GM19324 (cell line): ENCODE measurements at regions not wholly inside any gene's neighbourhood (a gene's known extent, or its start where the extent isn't known, plus 50 kb on each side); places are given as distances from the start of the nearest gene placed in this dataset.

Experiments used
- ATAC-seq: cut with Tn5 transposase; IDR thresholded peaks from one replicate; pipeline ENCODE4 v1.9.1; 2021; ENCODE audit warnings: mild to moderate bottlenecking, moderate library complexity; ENCODE audit not compliant: unreplicated experiment, low FRiP score

- no peak for ATAC-seq
Observed at GRCh38 chr4:138761638-138762220, 253.9 kb upstream of the NOCT start.

- ATAC-seq, result no peak
Observed at GRCh38 chr4:138759554-138759902, 256.1 kb upstream of the NOCT start.

- no peak for ATAC-seq
Observed at GRCh38 chr4:138758876-138759553, 256.6 kb upstream of the NOCT start.

GRCh38 chr4:138758196-138758595 is 257.4 kb upstream of the NOCT start:
- ATAC-seq, result no peak

GRCh38 chr4:138757432-138757831 is 258.1 kb upstream of the NOCT start:
- no peak for ATAC-seq

GRCh38 chr4:138756519-138756918 is 259.1 kb upstream of the NOCT start:
- no peak for ATAC-seq

GRCh38 chr4:138751309-138751708 is 264.3 kb upstream of the NOCT start:
- no peak for ATAC-seq

- no peak for ATAC-seq
Observed at GRCh38 chr4:138749303-138749702, 266.3 kb upstream of the NOCT start.

- ATAC-seq, result no peak
Observed at GRCh38 chr4:138741766-138742377, 273.7 kb upstream of the NOCT start.

GRCh38 chr4:138740816-138741745 is 274.5 kb upstream of the NOCT start:
- no peak for ATAC-seq

GRCh38 chr4:138736362-138736761 is 279.2 kb upstream of the NOCT start:
- no peak for ATAC-seq

GRCh38 chr4:138734746-138735145 is 280.8 kb upstream of the NOCT start:
- no peak for ATAC-seq

- no peak for ATAC-seq
Observed at GRCh38 chr4:138728566-138728965, 287.0 kb upstream of the NOCT start.

GRCh38 chr4:138727731-138728130 is 287.9 kb upstream of the NOCT start:
- no peak for ATAC-seq

GRCh38 chr4:138724530-138724929 is 291.1 kb upstream of the NOCT start:
- no peak for ATAC-seq

GRCh38 chr4:138716559-138717335 is 298.8 kb upstream of the NOCT start:
- ATAC-seq, result no peak

- no peak for ATAC-seq
Observed at GRCh38 chr4:138710297-138710696, 305.3 kb upstream of the NOCT start.

GRCh38 chr4:138709859-138710258 is 305.7 kb upstream of the NOCT start:
- no peak for ATAC-seq

- no peak for ATAC-seq
Observed at GRCh38 chr4:138707746-138708677, 307.6 kb upstream of the NOCT start.
